NCI-H526 treated with DMSO at 0.1 percent for 48 hours (cell line): ENCODE measurements at regions not wholly inside any gene's neighbourhood (a gene's known extent, or its start where the extent isn't known, plus 50 kb on each side); places are given as distances from the start of the nearest gene placed in this dataset.

Experiments
- DNase-seq: peaks from one replicate; lab custom pipeline; 2025; lab: John Stamatoyannopoulos, UW

DNA sequence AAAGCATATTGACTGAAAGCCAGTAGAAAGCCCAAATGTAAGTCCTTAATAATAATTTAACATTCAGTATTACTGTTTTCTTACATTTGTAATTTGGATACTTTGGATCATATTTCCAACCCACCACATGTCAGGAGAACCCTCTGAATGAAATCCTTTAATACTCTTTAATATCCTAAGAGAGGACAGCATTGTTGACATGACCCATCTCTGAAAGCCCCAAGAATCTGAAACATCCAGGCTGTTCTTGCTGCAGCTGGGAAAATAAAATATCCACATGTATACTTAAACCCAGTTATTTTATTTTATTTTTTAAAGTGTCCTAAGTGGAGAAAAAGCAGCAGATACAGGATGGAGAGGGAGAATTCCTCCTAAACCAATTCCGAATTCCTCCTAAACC is 130.8 kb upstream of the RIPOR2 start:
- DNase-seq: no peak

- no peak for DNase-seq
Measured at GRCh38 chr6:25068866-25069265, 133.1 kb upstream of the RIPOR2 start.

DNA sequence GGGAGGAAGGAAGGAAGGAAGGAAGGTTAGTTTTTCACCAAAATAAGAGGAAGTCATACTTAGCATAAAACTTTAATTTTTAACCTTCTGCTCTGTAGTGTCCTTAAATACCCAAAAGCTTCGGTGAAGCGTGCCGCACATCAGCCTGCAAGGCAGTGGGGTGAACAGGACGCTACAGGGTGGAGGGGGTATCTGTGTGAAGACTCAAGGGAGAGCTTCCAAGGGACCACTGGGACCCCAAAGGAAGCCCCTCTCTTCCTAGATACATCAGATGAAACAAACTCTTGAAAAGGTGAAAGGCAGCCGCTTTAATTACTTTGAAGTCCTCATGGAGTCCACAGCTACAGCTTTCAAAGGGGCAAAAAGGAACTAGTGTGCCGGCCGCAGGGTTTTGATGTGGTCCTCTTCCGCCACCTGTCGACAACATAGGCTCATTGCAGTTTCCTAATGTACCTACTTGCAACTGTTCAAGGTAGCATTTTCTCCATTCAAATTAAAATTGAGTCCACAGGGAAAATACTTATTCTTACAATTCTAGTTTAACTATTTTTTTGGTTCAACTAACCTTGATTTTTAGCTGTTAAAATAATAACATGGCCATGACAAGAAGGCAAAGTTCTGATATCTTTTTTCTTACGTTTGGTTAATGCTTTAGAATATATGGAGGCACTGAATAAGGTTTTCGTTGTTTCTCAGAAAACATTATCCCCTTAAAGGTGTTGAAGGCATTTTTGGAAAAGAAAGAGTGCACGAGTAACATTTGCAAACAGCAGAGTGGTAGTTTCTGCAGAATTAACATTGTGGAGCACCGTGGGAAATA is 135.0 kb upstream of the RIPOR2 start:
- peak; percentile 88 for DNase-seq

GRCh38 chr6:25078141-25078540 is 142.4 kb upstream of the RIPOR2 start:
- no peak for DNase-seq

- DNase-seq: no peak
Measured at GRCh38 chr6:25083784-25084507, 148.2 kb upstream of the RIPOR2 start.

DNA sequence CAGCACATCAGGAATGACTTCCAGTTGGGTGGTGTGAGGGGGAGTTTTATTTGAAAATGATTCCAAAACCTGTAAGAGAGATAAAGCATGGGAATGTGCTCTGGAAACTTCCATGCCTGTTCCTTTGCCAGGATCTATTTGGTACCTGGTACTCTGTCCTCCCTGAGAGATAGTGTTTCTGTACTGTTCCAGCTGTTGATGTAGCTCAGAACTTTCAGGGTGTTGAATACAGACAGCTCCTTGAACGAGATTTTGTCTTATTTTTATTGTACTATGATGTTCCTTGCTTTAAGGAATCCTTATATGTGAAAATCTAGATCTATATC is 148.7 kb upstream of the RIPOR2 start:
- no peak for DNase-seq

- DNase-seq: no peak
Measured at GRCh38 chr6:25085756-25086155, 150.0 kb upstream of the RIPOR2 start.

GRCh38 chr6:25086500-25087091 is 150.8 kb upstream of the RIPOR2 start:
- DNase-seq: no peak

- DNase-seq: no peak
Measured at GRCh38 chr6:25088513-25088912, 152.8 kb upstream of the RIPOR2 start.

DNA sequence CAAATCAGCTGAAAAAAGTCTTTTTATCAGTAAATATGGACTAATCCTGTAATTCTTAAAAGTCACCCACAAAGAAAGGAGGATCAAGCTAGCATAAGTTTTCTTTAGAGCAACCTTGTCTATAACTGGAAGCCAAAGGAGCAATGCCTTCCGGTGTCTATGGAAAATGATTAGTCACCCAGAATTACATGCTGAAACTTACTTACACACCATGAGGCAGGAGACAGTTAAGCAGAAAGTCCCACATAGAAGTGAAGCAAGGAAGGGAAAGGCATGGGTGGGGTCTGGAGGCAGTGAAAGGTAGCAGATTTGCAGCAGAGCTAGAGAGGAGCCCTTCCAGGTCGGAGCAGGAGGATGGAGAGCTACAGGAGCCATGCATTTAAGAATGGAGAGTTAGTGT is 153.7 kb upstream of the RIPOR2 start:
- no peak for DNase-seq

- no peak for DNase-seq
Measured at GRCh38 chr6:25094726-25095125, 159.0 kb upstream of the RIPOR2 start.

DNA sequence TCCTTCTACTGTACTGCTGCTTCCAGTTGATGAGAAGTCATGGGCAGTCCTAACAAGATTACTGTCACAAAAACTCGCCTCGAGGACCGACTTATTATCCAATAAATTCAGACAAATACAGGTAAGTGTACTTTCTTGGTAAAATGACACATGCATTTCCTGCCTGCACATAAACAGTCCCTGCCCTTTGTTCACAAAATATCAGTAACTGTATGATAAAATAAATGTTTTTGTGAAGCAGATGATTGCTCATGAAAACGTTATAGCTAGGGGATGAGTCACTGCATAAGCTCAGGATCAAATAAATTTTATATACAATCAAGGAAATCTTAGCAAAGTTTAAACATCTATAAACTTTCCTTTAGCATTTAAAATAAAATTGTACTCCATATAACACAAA is 164.5 kb upstream of the RIPOR2 start:
- no peak for DNase-seq

- no peak for DNase-seq
Measured at GRCh38 chr6:25103603-25104002, 167.8 kb upstream of the RIPOR2 start.

DNA sequence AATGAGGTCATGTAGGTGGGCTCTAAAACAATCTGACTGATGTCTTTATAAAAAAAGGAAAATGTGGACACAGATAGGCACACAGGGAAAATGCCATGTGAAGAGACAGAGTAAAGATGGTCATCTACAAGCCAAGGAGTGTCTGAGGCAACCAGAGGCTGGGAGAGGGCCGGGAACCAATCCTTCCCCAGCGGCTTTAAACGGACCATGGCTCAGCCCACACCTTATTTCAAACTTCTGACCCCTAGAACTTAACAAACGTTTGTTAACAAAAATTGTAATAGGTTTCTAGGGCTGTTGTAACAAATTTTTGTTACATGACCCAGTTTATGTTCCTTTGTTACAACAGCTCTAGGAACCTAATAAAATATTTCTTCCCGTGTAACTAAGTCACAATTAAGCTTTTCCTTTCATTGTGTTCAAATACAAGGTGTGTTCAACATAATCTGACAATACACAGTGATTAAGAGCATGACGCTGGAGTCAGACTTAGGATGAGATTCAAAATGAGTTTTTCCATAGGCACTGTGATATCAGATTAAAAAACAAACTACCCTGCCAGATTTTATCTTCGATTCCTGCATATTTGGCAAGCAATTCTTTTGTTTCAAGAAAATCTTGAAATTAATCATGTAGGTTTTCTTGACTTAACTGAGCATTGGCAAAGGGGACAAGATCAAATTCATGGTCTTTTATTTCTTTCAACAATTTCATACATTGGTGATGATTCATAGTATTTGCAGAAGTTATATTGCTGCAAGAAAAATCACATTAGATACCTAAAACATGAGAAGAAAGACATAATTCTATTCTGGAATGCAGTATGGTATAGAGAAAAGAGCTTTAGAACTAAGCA is 169.5 kb upstream of the RIPOR2 start:
- no peak for DNase-seq

GRCh38 chr6:25107218-25107617 is 171.5 kb upstream of the RIPOR2 start:
- DNase-seq: peak; percentile 74

GRCh38 chr6:25111782-25112181 is 167.4 kb upstream of the CARMIL1 start:
- no peak for DNase-seq

GRCh38 chr6:25112322-25112773 is 166.8 kb upstream of the CARMIL1 start:
- DNase-seq: peak; percentile 47

- DNase-seq: no peak
Measured at GRCh38 chr6:25113436-25113835, 165.7 kb upstream of the CARMIL1 start.

GRCh38 chr6:25118038-25118437 is 161.1 kb upstream of the CARMIL1 start:
- DNase-seq: no peak

DNA sequence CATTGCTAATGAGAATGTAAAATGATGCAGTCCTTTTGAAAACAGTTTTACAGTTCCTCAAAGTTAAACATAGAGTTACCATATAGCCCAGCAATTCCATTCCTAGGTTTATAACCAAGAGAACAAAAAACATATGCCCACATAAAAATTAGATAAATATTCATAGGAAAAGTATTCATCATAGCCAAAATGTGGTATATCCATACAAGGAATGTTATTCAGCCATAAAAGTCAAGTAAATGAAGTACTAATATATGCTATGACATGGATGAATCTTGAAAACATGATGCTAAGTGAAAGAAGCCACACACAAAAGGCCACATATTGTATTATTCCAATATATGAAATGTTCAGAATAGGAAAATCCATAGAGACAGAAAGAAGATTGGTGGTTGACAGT is 158.0 kb upstream of the CARMIL1 start:
- no peak for DNase-seq

DNA sequence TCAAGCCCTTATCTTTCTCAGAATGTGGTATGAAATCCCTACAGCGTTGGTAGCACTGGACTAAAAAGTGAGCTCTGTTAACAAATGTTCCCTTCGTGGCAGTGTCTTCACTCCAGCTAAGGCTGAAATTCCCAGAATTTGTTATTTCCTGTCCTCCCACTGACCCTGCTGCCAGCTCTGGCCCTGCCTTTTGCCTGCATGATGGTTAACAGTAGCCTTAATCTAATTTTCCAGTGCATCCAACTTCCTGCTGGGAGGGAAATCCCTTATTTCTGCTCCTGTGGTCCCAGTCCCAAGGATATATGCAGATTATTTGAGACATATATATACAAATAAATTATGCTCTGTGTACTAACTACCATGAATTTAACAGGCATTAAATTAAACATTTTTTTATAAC is 157.2 kb upstream of the CARMIL1 start:
- DNase-seq: no peak

DNA sequence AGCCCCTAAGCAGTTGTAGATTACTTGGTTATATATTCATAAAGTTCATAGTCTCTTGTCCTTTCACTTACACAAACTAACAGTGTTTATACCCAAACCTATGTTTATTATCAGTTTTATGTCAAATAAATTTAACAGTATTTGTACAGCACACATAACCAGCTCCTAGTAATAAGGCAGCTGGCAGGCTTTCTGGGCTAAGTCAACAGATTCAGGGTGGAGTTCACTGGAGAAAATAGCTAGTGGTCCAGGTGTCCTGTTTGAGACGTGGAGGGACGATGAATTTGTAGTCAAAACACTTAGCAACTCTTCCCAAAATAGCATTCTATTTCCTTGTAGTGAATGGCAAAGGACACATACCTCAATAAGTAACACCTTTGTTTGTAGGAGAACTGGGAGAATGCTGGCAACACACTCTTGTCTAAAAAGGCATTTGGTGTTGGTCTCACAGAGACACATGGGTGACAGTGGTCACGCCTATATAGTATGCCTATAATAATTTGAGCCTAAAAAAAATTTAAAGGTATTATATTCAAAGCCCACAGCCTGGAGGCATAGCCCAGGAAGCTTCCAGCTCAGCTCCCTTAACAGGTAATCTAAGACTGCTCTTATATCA is 156.4 kb upstream of the CARMIL1 start:
- peak; percentile 13 for DNase-seq
